HUDEP-2 (cell line): ENCODE measurements at regions not wholly inside any gene's neighbourhood (a gene's known extent, or its start where the extent isn't known, plus 50 kb on each side); places are given as distances from the start of the nearest gene placed in this dataset.

Experiments
- DNase-seq, 76 experiments: peaks; one replicate each; lab custom pipeline; 2025; ENCODE audit not compliant: unreplicated experiment in 76 of 76; lab: John Stamatoyannopoulos, UW

- no peak for DNase-seq
These were observed 80.8 kb upstream of the ACSL1 start for GRCh38 chr4:184906480-184907097.

DNA sequence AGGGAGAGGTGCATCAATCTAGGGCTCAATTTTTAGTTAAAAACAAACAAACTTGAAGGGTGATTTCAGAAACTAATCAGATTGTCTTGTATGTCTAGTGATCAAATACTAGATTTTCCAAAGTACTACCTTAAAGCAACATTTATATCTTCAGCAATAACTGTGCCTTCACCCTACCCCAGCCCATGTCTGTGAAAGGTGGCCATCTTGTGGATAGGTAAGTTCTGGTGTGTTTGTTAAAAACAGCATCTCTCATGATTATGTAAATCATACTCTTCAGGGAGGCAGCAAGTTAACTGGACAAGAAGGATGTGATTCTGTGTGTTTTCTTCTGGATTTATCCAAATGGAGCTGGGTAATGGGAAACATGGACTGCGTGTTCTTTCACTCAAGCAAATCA, 81.4 kb upstream of the ACSL1 start:
- DNase-seq, result no peak

- no peak for DNase-seq
These were observed 82.0 kb upstream of the ACSL1 start for GRCh38 chr4:184907810-184908209.

GRCh38 chr4:184911310-184911709, 85.5 kb upstream of the ACSL1 start:
- peak in 2 of 76 experiments; percentile 2 to 3 for DNase-seq

GRCh38 chr4:184913356-184914143, 87.8 kb upstream of the ACSL1 start:
- no peak for DNase-seq

- DNase-seq, result peak in 1 of 76 experiments; percentile 2
These were observed 93.0 kb upstream of the ACSL1 start for GRCh38 chr4:184918799-184919198.

DNA sequence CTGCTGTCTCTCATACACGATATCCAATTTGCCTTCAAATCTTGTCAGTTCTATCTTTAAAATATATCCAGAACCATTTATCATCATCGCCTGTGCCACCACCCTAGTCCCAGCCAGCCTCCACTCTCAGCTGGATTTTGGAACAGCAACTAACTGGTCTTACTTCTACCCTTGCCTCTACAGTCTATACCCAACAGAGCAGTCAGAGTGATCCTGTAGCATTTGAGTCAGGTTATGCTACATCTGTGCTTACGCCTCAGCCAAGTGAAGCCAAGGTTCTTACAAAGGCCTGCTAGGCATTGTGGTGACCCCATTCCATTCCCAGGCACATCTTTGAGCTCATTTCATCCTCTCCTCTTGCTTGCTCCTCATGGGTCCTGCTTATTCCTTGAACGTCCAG, 95.7 kb upstream of the ACSL1 start:
- no peak for DNase-seq

DNA sequence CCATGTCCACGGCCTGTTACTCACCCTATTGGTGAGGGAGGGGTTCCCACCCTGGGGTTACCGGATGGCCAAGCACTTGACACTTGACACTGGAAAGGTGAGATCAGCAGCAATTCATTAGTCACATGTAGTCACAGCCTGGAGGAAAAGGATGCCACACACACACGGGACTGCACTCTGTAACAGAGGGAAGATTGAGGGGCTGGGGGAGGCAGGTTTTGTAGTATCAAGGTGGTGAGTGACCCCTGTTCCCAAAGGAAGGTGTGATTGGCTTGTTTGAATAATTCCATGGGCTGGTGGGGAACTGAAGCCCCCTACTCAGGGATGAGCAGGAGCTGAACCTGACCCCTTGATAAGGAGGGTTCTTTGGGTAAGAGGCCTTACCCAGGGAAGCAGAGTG, 96.0 kb upstream of the HELT start:
- DNase-seq, result no peak

- DNase-seq, result no peak
These were observed 93.8 kb upstream of the HELT start for GRCh38 chr4:184924516-184924915.

GRCh38 chr4:184929476-184929875, 88.8 kb upstream of the HELT start:
- no peak for DNase-seq

- DNase-seq, result no peak
These were observed 88.3 kb upstream of the HELT start for GRCh38 chr4:184930026-184930425.

DNA sequence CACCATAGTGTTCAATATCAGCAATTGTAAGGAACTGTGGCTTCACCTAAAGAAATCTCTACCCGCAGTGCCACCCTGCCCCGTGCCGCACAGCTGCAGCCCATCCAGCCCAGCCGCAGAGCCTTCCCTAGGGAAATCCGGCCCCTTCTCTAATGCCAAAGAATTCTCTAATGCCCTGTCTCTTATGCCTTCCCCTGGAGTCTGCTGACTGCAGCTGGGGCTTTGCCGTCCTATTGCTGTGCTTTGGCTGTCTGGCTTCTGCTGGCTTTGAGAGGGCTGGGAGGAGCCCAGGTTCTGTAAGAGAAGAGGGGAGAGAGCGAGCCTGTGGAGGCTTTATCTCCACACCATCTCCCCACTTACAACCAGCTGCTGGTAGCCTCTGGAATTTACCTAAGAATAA, 85.9 kb upstream of the HELT start:
- no peak for DNase-seq

DNA sequence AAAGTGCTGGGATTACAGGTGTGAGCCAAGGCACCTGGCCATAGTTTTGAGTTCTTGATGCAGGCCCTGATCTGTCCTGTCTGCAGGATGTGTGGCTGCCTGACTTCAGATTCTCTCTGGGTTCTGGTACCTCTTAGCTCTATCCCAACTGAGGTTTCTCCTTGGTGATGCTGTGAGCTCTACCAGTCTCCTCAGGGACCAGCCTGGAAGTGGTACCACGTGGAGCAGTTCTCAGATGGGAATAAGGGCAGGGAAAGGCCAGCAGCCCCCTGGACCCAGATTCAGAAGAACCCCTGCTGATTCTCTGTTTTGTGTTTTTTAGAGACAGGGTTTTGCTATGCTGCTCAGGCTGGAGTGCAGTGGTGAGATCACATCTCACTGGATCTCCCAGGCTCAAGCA, 85.0 kb upstream of the HELT start:
- DNase-seq, result no peak

GRCh38 chr4:184934184-184934583, 84.1 kb upstream of the HELT start:
- no peak for DNase-seq

DNA sequence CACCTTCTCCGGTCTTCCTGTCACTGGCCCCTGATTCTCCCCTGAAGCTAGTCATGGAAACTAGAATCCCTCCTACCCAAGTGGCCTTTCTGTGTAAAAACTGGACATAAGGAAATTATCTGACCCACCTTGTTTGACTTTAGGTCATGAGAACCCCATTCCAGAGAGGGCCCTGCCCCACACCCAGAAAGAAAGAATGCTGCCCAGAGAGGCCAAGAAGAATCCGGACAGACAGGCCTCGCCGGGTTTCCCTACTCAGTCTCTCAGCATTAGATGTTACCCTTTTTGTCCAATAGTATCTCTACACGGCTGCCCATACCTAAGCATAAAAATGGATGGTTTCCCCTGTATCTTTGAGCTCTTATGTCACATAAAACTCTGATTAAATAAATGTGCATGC, 83.3 kb upstream of the HELT start:
- no peak for DNase-seq

DNA sequence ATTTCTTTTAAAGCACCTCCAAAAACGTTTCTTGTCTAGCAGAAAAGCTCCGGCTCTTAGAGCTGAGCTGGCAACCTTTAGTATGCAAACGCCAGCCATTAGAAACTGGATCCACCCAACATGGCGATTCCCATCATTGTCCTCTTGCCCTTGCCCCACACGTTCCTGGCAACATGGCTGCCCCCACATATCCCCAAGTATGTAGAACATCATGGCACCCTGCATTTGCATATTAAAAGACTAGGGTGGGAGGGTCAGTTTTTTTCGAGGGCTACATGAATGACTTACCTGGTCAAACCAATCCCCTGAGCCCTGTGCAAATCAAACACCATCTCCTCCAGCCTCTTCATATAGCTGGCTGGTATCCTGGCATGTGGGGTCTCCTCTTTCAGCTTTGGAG, 82.2 kb upstream of the HELT start:
- DNase-seq, result no peak

DNA sequence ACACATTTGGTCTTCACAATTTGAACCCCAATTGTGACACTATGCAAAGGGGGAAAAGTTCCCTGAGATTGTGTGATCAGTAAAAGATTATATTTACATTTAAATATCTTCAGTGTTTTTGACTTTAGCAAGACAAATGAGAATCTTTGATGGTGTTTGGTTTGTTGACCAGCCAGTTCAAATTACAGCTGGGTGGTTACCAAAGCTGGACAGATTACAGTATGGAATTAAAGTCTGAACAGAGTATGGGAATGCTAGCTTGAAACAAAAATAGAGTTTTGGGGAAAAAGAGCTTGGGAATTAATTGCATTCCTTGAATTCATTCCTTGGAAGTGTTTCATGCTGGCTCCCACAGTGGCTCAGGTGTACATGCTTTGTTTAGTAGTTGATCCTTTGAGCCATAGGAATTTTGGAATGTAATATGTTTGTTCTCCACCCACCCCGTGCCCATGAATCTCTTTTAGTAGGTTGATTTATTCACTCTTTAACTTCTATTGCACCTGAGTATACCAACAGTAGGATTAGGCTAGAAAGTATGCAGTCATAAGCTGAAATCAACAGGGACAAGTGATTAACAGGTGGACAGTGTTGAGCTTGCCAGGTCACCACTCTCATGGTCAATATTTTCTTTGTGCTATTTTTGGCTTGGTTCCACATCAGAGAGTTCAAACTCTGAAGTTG, 81.1 kb upstream of the HELT start:
- no peak for DNase-seq

- no peak for DNase-seq
These were observed 80.5 kb upstream of the HELT start for GRCh38 chr4:184937745-184938144.

- DNase-seq, result no peak
These were observed 79.4 kb upstream of the HELT start for GRCh38 chr4:184938871-184939270.

GRCh38 chr4:184939978-184940377, 78.3 kb upstream of the HELT start:
- no peak for DNase-seq

DNA sequence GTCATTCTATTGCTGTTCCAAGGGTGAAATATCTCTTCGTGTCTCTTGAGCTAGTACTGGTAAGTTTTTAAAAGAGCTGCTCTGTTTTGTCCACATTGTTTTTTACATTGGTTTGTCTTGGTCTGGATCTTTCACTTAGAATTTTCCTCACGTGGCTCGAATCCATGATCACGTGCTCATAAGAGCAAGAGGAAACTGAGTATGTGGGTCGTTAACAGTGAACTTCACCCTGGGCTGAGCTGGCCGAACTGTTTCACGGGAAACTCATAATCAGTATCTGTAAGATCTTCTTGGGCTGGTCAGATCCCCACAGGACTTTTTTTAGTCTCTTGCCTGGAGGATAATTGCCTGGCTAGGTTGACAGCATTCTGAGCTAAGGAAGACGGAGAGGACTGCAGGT, 77.8 kb upstream of the HELT start:
- no peak for DNase-seq
